Amniotic epithelial cell (primary cell): ENCODE measurements at regions not wholly inside any gene's neighbourhood (a gene's known extent, or its start where the extent isn't known, plus 50 kb on each side); places are given as distances from the start of the nearest gene placed in this dataset.
"Not testable (repeated sequence)": the region's sequence is repeated elsewhere in the genome, so short reads cannot be mapped to it uniquely, and the experiment has no call there.

Experiments used
- DNase-seq: peaks from one replicate; pipeline ENCODE4 v3.0.0-alpha.2; 2010; ENCODE audit warnings: low read depth

GRCh38 chr2:11922294-11922693 lies 175.9 kb downstream of the LPIN1 start:
- no peak for DNase-seq

- no peak for DNase-seq
These were observed 177.5 kb downstream of the LPIN1 start for GRCh38 chr2:11923935-11924334.

GRCh38 chr2:11925295-11926066 lies 179.0 kb downstream of the LPIN1 start:
- DNase-seq = no peak

- no peak for DNase-seq
These were observed 183.9 kb downstream of the LPIN1 start for GRCh38 chr2:11930211-11930761.

GRCh38 chr2:11932048-11932512 lies 185.6 kb downstream of the LPIN1 start:
- DNase-seq = no peak

- no peak for DNase-seq
These were observed 186.5 kb downstream of the LPIN1 start for GRCh38 chr2:11932962-11933361.

GRCh38 chr2:11933854-11934253 lies 187.4 kb downstream of the LPIN1 start:
- no peak for DNase-seq

- DNase-seq = no peak
These were observed 190.3 kb downstream of the LPIN1 start for GRCh38 chr2:11936761-11937160.

GRCh38 chr2:11938196-11938595 lies 191.8 kb downstream of the LPIN1 start:
- DNase-seq = no peak

- DNase-seq = no peak
These were observed 193.1 kb downstream of the LPIN1 start for GRCh38 chr2:11939523-11939922.

- no peak for DNase-seq
These were observed 193.8 kb downstream of the LPIN1 start for GRCh38 chr2:11940121-11940743.

GRCh38 chr2:11940799-11941198 lies 194.4 kb downstream of the LPIN1 start:
- no peak for DNase-seq

GRCh38 chr2:11941201-11942177 lies 195.1 kb downstream of the LPIN1 start:
- no peak for DNase-seq

GRCh38 chr2:11942178-11942569 lies 195.7 kb downstream of the LPIN1 start:
- DNase-seq = no peak

GRCh38 chr2:11944311-11944710 lies 197.9 kb downstream of the LPIN1 start:
- DNase-seq = no peak

- no peak for DNase-seq
These were observed 199.0 kb downstream of the LPIN1 start for GRCh38 chr2:11945139-11946126.

- DNase-seq = no peak
These were observed 201.5 kb downstream of the LPIN1 start for GRCh38 chr2:11947956-11948355.

GRCh38 chr2:11949732-11950523 lies 203.5 kb downstream of the LPIN1 start:
- DNase-seq = no peak

- DNase-seq = no peak
These were observed 204.5 kb downstream of the LPIN1 start for GRCh38 chr2:11950896-11951295.

GRCh38 chr2:11951492-11951891 lies 205.1 kb downstream of the LPIN1 start:
- not testable (repeated sequence) for DNase-seq
